Epithelial cell of proximal tubule (primary cell): ENCODE measurements at regions not wholly inside any gene's neighbourhood (a gene's known extent, or its start where the extent isn't known, plus 50 kb on each side); places are given as distances from the start of the nearest gene placed in this dataset.

Experiments used
- DNase-seq: peaks from one replicate; pipeline ENCODE4 v3.0.0-alpha.2; 2011; ENCODE audit warnings: low read depth
- H3K4me3 ChIP-seq: 2 replicates; pipeline ENCODE4 v1.5.1; 2011; ENCODE audit warnings: low read depth, mild to moderate bottlenecking, low read length
- CTCF ChIP-seq: conservative IDR thresholded peaks from 2 replicates; pipeline ENCODE4 v1.5.1; 2012; ENCODE audit warnings: low read depth, mild to moderate bottlenecking, low read length

DNA sequence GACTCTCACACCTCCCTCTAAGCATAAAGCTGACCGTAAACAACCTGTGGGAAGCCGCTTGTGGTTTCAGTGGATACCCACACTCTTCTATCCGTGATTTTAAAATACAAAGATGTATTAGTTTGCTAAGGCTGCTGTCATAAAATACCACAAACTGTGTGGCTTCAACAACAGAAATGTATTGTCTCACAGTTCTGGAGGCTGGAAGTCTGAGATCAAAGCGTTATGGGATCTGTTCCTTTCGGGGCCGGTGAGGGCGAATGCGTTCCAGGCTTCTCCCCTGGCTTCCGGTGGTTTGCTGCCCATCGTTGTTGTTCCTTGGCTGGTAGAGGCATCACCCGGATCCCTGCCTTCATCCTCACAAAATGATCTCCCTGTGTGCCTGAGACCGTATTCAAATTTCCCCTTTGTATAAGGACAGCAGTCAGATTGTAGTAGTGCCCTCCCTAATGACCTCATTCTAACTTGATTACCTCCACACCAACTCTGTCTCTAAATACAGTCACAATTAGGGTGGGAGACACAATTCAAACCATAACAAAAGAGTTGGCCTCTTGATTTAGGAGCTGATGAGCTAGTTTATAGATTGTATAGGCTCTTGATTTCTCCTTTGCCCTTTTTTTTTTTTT is 210.6 kb upstream of the SOX4 start:
- TF ChIP-seq CTCF = no peak
- DNase-seq = no peak
- H3K4me3 ChIP-seq = no peak overlapping the region

DNA sequence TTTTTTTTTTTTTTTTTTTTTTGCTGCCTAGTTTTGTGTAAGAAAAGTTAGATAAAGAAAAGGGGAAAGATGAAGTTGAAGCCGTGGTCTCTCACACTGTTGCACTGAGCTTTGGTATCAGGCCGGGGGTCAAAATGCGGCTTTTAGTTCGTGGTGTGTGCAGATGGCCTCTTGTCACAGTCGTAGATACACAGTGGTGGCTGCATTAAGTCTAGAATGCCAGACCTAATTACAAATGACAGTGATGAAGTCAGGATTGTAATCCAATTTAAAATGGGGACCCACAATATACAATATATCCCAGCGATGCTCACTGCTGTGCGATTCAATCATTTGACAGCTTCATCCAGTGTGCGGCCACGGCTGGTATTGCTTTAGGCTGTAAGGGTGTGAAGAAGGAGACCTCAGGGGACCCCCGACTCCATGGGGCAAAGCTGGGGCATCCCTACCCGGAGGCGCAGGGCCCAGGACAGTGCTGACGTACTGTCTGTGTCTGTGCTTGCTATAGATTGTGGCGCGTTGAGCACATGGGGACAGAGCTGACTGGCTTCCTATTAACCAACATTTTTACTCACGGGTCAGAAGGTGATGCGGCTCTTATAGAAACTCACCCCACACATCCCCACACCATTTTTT is 210.0 kb upstream of the SOX4 start:
- H3K4me3 ChIP-seq = no peak overlapping the region
- TF ChIP-seq CTCF = no peak
- no peak for DNase-seq

- TF ChIP-seq CTCF = no peak
- no peak overlapping the region for H3K4me3 ChIP-seq
- DNase-seq = no peak
Measured at GRCh38 chr6:21384216-21384615, 209.3 kb upstream of the SOX4 start.

DNA sequence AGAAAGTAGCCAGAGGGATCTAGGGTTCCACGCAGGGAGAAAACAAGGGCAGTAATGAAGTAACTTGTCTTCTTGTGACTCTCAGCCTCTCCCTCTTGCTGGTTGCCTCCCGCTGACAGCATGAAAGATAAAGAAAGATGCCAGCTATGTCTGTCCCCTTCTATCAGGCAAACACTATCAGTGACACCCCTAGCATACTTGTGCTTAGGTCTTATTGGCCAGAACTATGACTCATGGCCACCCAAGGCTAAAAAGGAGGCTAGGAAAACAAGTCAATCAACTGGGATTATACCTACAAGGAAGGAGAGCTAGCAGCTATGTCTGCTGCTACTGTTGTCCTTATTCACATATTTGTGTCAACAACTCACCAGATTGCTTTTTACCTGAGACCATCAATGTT is 206.8 kb upstream of the SOX4 start:
- no peak for DNase-seq
- H3K4me3 ChIP-seq = no peak overlapping the region
- no peak for TF ChIP-seq CTCF

DNA sequence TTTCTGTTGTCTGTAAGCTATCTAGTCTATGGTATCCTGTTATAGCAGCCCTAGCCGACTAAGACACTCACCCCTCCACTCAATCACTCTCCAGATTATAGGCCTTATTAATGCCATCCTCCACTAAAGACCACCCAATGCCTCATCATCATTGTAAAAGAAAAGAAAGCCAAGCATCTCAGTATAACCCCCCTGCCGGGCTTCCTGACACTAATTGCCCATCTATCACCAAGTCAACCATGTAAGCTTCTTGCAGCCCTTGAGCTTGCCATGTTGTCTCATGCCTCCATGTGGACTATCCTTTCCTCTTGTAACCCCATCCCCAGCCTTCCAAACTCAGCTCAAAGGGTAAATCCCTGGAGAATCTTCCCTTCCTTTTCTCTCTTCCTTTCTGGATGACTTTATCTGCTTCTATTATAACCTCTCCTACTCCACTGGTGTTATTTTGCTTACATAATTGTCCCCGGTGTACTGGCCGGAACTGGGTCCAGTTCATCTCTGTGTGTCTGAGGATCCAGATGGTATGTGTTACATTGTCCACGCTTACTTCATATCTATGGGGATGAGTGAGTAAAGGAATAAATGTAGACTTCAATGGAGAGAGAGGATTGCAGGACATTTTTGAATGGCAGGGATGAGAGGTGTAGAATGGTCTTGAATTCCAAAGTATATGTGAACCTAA is 202.9 kb upstream of the SOX4 start:
- no peak for TF ChIP-seq CTCF
- no peak for DNase-seq
- H3K4me3 ChIP-seq = no peak overlapping the region

GRCh38 chr6:21392177-21392576 is 201.4 kb upstream of the SOX4 start:
- no peak overlapping the region for H3K4me3 ChIP-seq
- no peak for DNase-seq
- no peak for TF ChIP-seq CTCF
